ENCODE measurements at regions not wholly inside any gene's neighbourhood (a gene's known extent, or its start where the extent isn't known, plus 50 kb on each side); places are given as distances from the start of the nearest gene placed in this dataset.

- TF ChIP-seq TAF1 (IDR thresholded peaks at IDR 0.05; ENCODE audit: borderline replicate concordance, insufficient read depth, low read length), result no peak
- no peak for TF ChIP-seq POLR2AphosphoS5 (IDR thresholded peaks at IDR 0.05; ENCODE audit: low read depth, low read length)
- no peak for TF ChIP-seq SIN3A (IDR thresholded peaks at IDR 0.05; ENCODE audit: borderline replicate concordance, insufficient read depth, low read length)
Observed at GRCh38 chr12:25903603-25904245, 54.8 kb upstream of the RASSF8 start.
